HL-60 (cell line): ENCODE measurements at regions not wholly inside any gene's neighbourhood (a gene's known extent, or its start where the extent isn't known, plus 50 kb on each side); places are given as distances from the start of the nearest gene placed in this dataset.

Experiments used
- CTCF ChIP-seq: IDR thresholded peaks from one replicate; pipeline ENCODE4 v1.5.1; 2011; ENCODE audit warnings: low read length, control low read depth, inconsistent platforms; ENCODE audit not compliant: insufficient read depth
- GABPA ChIP-seq: IDR thresholded peaks from 2 replicates; pipeline ENCODE4 v1.6.1; 2012; ENCODE audit warnings: low read depth
- POLR2AphosphoS5 ChIP-seq: IDR thresholded peaks from 2 replicates; pipeline ENCODE4 v1.6.1; 2012; ENCODE audit warnings: low read depth

GRCh38 chr2:183477296-183477695 lies 353.1 kb downstream of the NUP35 start:
- TF ChIP-seq CTCF: no peak
- TF ChIP-seq POLR2AphosphoS5: no peak
- TF ChIP-seq GABPA: no peak
